Lung (tissue), 11 donors: ENCODE measurements at regions not wholly inside any gene's neighbourhood (a gene's known extent, or its start where the extent isn't known, plus 50 kb on each side); places are given as distances from the start of the nearest gene placed in this dataset.

Source experiments
- ATAC-seq: fragments of 200-7000 bp; cut with Tn5 transposase; one replicate; pipeline ENCODE4 v1.9.1; 2020; ENCODE audit warnings: moderate number of reproducible peaks; ENCODE audit not compliant: insufficient read depth, low FRiP score
- DNase-seq, 3 donors: peaks; one replicate each; pipeline ENCODE4 v3.0.0-alpha.2; 2013 to 2017
- H3K27ac ChIP-seq, 2 donors: one replicate each; pipeline ENCODE4 v1.5.1; 2013; ENCODE audit warnings: mild to moderate bottlenecking in 2 of 2, moderate library complexity in 2 of 2, control low read depth in 1 of 2, inconsistent platforms in 1 of 2, low read depth in 1 of 2, low read length in 1 of 2
- H3K27me3 ChIP-seq, 3 donors: one replicate each; pipeline ENCODE4 v1.5.1; 2013; ENCODE audit warnings: low read length in 2 of 3; ENCODE audit not compliant: control insufficient read depth in 3 of 3, insufficient read depth in 3 of 3
- H3K36me3 ChIP-seq, 4 donors: one replicate each; pipeline ENCODE4 v1.5.1; 2013; ENCODE audit warnings: low read length in 4 of 4, mild to moderate bottlenecking in 1 of 4, moderate library complexity in 1 of 4; ENCODE audit not compliant: control insufficient read depth in 4 of 4, insufficient read depth in 4 of 4
- H3K4me1 ChIP-seq, 5 donors: one replicate each; pipeline ENCODE4 v1.5.1; 2013; ENCODE audit warnings: low read length in 5 of 5, mild to moderate bottlenecking in 2 of 5, moderate library complexity in 1 of 5; ENCODE audit not compliant: control insufficient read depth in 5 of 5, insufficient read depth in 5 of 5
- H3K4me3 ChIP-seq: one replicate; pipeline ENCODE4 v1.5.1; 2013; ENCODE audit warnings: mild to moderate bottlenecking, control low read depth, moderate library complexity
- H3K9ac ChIP-seq, 2 donors: one replicate each; pipeline ENCODE4 v1.5.1; 2013; ENCODE audit warnings: low read length in 2 of 2, control low read depth in 1 of 2; ENCODE audit not compliant: insufficient read depth in 1 of 2
- H3K9me3 ChIP-seq, 4 donors: one replicate each; pipeline ENCODE4 v1.5.1; 2013; ENCODE audit warnings: low read length in 3 of 4, mild to moderate bottlenecking in 1 of 4, moderate library complexity in 1 of 4; ENCODE audit not compliant: control insufficient read depth in 4 of 4, insufficient read depth in 3 of 4
- CTCF ChIP-seq: IDR thresholded peaks from 2 replicates; pipeline ENCODE4 v1.5.1; 2012; ENCODE audit warnings: mild to moderate bottlenecking; ENCODE audit errors: control extremely low read depth, extremely low read depth
- WGBS, 2 donors: extraction: QIAGEN DNeasy Blood & Tissue Kit; methylation state at CpG; one replicate each; pipeline ENCODE4 v1.1.7; 2013; 5-methylcytosine and 5-hydroxymethylcytosine counted together
- donor health status: control.
- donor health status: control.
- donor health status: Bipolar disorder and iron deficiency.
- donor health status: healthy.
- donor health status: DM: yes; HTN: yes; CAD: no.

- WGBS, 2 donors = 85 to 92% methylated on average over 1 of the region's 1 CpG
- no peaks in the 10 kb centered on the region for H3K36me3 ChIP-seq
- H3K9ac ChIP-seq = no peak overlapping the region
- no peak for ATAC-seq
- no peaks in the 10 kb centered on the region for H3K27me3 ChIP-seq
- no peak overlapping the region for H3K27ac ChIP-seq
- H3K9me3 ChIP-seq = peaks cover 0 to 4% (median 0%) of the 10 kb centered on the region in 4 donors
- no peak for TF ChIP-seq CTCF
- DNase-seq = no peak
- peaks cover 0 to 20% (median 7%) of the 10 kb centered on the region in 5 donors for H3K4me1 ChIP-seq
- no peak overlapping the region for H3K4me3 ChIP-seq
Observed at GRCh38 chr16:65541646-65542045, 419.8 kb upstream of the CDH11 start.

- no peaks in the 10 kb centered on the region for H3K27me3 ChIP-seq
Observed at GRCh38 chr16:65540901-65541300, 419.0 kb upstream of the CDH11 start.

GRCh38 chr16:65538976-65539375 is 417.1 kb upstream of the CDH11 start:
- WGBS, 2 donors = 42 to 61% methylated on average over 3 of the region's 3 CpGs

More at GRCh38 chr16:65540901-65541300, 419.0 kb upstream of the CDH11 start:
- H3K9me3 ChIP-seq = peaks cover 0 to 4% (median 0%) of the 10 kb centered on the region in 4 donors
- H3K9ac ChIP-seq = no peak overlapping the region
- H3K27ac ChIP-seq = no peak overlapping the region
- no peak for DNase-seq
- peaks cover 0 to 14% (median 2%) of the 10 kb centered on the region in 5 donors for H3K4me1 ChIP-seq
- no peak for ATAC-seq
- H3K36me3 ChIP-seq = no peaks in the 10 kb centered on the region
- no peak for TF ChIP-seq CTCF
- H3K4me3 ChIP-seq = no peak overlapping the region

More at GRCh38 chr16:65538976-65539375, 417.1 kb upstream of the CDH11 start:
- Histone ChIP-seq H3K9me3 (peaks cover 0 to 2% (median 0%) of the 10 kb centered on the region in 4 donors), H3K27me3 (no peaks in the 10 kb centered on the region), H3K4me1 (peaks cover 0 to 3% (median 0%) of the 10 kb centered on the region in 5 donors), H3K36me3 (no peaks in the 10 kb centered on the region), H3K4me3 (no peak overlapping the region), H3K27ac (no peak overlapping the region), H3K9ac (no peak overlapping the region)
- DNase-seq (peak in 1 of 3 donors; percentile 59), ATAC-seq (no peak)
- no peak for TF ChIP-seq CTCF
